ENCODE measurements at regions not wholly inside any gene's neighbourhood (a gene's known extent, or its start where the extent isn't known, plus 50 kb on each side); places are given as distances from the start of the nearest gene placed in this dataset.

DNA sequence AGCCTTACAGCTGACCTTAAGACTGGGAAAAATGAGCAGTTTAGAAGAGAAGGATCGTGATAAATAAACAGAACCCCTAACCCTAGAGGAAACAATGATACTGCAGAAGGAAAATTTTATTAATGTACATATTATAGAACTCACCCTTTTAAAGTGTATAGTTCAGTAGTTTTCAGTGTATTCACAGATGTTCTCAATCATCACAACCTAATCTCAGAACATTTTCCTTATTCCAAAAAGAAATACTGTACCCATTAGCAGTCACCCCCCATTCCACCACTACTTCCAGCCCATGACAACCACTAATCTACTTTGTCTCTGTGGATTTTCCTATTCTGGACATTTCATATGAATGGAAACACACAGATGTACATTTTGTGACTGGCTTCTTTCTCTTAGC is 90.2 kb upstream of the AGTR1 start:
- no peak overlapping the region for H3K27ac ChIP-seq
- no peak overlapping the region for H3K4me3 ChIP-seq
- H3K27me3 ChIP-seq: no peaks in the 10 kb centered on the region
- intact Hi-C loops (cut with DNase I): no loop called here
- TF ChIP-seq POLR2AphosphoS5 (IDR thresholded peaks at IDR 0.05; ENCODE audit: insufficient read depth in 1 of 2, low read depth in 1 of 2): no peak
- no peak for TF ChIP-seq POLR2A (IDR thresholded peaks at IDR 0.05)
- TF ChIP-seq, protein P1, sequence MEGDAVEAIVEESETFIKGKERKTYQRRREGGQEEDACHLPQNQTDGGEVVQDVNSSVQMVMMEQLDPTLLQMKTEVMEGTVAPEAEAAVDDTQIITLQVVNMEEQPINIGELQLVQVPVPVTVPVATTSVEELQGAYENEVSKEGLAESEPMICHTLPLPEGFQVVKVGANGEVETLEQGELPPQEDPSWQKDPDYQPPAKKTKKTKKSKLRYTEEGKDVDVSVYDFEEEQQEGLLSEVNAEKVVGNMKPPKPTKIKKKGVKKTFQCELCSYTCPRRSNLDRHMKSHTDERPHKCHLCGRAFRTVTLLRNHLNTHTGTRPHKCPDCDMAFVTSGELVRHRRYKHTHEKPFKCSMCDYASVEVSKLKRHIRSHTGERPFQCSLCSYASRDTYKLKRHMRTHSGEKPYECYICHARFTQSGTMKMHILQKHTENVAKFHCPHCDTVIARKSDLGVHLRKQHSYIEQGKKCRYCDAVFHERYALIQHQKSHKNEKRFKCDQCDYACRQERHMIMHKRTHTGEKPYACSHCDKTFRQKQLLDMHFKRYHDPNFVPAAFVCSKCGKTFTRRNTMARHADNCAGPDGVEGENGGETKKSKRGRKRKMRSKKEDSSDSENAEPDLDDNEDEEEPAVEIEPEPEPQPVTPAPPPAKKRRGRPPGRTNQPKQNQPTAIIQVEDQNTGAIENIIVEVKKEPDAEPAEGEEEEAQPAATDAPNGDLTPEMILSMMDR (IDR thresholded peaks at IDR 0.05): no peak
- no peak for DNase-seq (ENCODE audit: extremely low spot score in 2 of 2)
- no peaks in the 10 kb centered on the region for H3K4me1 ChIP-seq
- no peaks in the 10 kb centered on the region for H3K36me3 ChIP-seq
- H3K9me3 ChIP-seq: no peaks in the 10 kb centered on the region

DNA sequence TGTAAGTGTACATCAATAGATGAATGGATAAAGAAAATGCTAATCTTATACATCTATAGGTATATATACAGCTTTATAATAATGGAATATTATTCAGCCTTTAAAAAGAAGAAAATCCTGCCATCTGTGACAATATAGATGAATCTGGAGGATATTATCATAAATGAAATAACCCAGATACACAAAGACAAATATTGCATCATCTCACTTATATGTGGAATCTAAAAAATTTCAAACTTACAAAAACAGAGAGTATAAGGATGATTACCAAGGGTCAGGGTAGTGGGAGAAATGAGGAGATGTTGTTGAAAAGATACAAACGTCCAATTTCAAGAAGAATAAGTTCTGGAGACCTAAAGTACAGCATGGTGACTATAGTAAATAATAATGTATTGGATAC is 85.4 kb upstream of the AGTR1 start:
- Histone ChIP-seq H3K4me3 (no peak overlapping the region), H3K27me3 (no peaks in the 10 kb centered on the region), H3K9me3 (no peaks in the 10 kb centered on the region), H3K4me1 (no peaks in the 10 kb centered on the region), H3K36me3 (no peaks in the 10 kb centered on the region), H3K27ac (no peak overlapping the region)
- no peak for DNase-seq (ENCODE audit: extremely low spot score in 2 of 2)
- TF ChIP-seq POLR2AphosphoS5 (IDR thresholded peaks at IDR 0.05; ENCODE audit: insufficient read depth in 1 of 2, low read depth in 1 of 2): no peak
- intact Hi-C loops (cut with DNase I): no loop called here

DNA sequence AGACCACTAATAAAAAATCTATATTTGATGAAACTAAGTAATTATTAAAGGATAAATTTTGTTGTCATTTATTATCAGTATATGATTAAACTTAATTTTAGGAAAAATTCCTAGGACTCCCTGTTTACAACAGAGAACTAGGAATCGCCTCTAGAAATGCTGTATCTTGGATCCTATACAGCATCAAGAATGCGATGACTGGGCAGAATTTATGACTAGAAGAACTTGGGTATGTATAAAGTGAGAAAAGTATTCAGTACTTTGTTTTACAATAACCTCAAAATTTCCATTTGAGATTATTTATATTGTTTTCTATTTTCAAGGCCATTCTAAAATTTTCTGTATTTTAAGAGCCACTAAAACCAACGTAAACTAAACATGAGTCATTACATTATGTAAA is 82.3 kb upstream of the AGTR1 start:
- TF ChIP-seq POLR2A (IDR thresholded peaks at IDR 0.05): no peak
- no peak for TF ChIP-seq POLR2AphosphoS5 (IDR thresholded peaks at IDR 0.05; ENCODE audit: insufficient read depth in 1 of 2, low read depth in 1 of 2)
- TF ChIP-seq, protein P1 (IDR thresholded peaks at IDR 0.05): no peak
- intact Hi-C loops (cut with DNase I): no loop called here
- no peak for DNase-seq (ENCODE audit: extremely low spot score in 2 of 2)
- no peak overlapping the region for H3K4me3 ChIP-seq
- no peaks in the 10 kb centered on the region for H3K27me3 ChIP-seq
- no peaks in the 10 kb centered on the region for H3K36me3 ChIP-seq
- H3K9me3 ChIP-seq: no peaks in the 10 kb centered on the region
- no peak overlapping the region for H3K27ac ChIP-seq
- no peaks in the 10 kb centered on the region for H3K4me1 ChIP-seq

DNA sequence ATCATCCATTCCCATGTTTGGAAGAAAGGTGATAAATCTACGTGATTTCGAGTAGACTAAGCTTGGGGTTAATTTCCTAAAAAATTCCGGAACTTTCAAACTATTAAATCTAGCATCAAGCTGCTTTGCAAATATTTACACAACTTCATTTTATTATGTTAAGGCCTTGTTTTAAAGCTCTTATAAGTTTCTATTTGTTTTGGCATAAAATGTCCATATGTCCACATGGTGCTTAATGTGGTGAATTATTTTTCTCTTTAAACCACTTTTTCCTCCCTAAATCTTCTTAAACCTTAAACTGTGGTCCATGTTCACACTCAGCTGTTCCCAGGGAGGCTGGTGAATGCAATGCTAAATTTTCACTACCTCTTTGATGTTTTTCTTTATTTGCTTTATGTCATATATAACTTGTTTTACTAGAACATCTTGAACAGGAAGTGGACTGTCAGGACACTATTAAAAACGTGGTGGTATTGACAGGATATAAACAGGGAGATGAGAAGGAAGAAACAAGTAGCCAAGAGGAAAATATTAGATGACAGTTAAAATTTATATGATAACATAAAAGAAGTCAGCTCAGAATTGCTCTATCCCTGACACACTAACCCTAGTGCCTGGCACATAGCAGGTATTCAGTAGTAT is 72.5 kb upstream of the AGTR1 start:
- H3K36me3 ChIP-seq: no peaks in the 10 kb centered on the region
- no peak overlapping the region for H3K27ac ChIP-seq
- H3K4me3 ChIP-seq: no peak overlapping the region
- no peaks in the 10 kb centered on the region for H3K9me3 ChIP-seq
- DNase-seq (ENCODE audit: extremely low spot score in 2 of 2): no peak
- TF ChIP-seq, protein P1 (IDR thresholded peaks at IDR 0.05): no peak
- no peak for TF ChIP-seq POLR2AphosphoS5 (IDR thresholded peaks at IDR 0.05; ENCODE audit: insufficient read depth in 1 of 2, low read depth in 1 of 2)
- no peak for TF ChIP-seq POLR2A (IDR thresholded peaks at IDR 0.05)
- intact Hi-C loops (cut with DNase I): no loop called here
- no peaks in the 10 kb centered on the region for H3K4me1 ChIP-seq
- H3K27me3 ChIP-seq: no peaks in the 10 kb centered on the region

DNA sequence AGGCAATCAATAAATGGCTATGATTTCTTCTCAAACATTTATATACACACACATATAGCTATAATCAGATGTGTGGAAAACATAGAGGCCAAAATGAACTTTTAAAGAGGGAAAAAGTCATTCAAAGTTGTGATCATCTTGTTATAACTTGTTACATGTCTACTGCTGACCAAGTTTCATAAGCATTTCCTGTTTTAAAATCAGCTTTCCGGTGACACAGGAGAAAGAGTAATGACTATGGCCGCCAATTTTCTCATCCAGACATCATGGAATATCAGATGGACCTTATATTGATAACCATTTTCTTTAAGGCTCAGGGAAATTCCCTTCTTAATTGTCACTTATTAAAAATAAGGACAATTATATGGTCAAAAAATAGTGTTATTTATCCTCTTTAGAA is 71.7 kb upstream of the AGTR1 start:
- H3K27ac ChIP-seq: no peak overlapping the region
- H3K36me3 ChIP-seq: no peaks in the 10 kb centered on the region
- no peaks in the 10 kb centered on the region for H3K27me3 ChIP-seq
- H3K4me1 ChIP-seq: no peaks in the 10 kb centered on the region
- no peak for DNase-seq (ENCODE audit: extremely low spot score in 2 of 2)
- no peaks in the 10 kb centered on the region for H3K9me3 ChIP-seq
- intact Hi-C loops (cut with DNase I): no loop called here
- no peak for TF ChIP-seq POLR2AphosphoS5 (IDR thresholded peaks at IDR 0.05; ENCODE audit: insufficient read depth in 1 of 2, low read depth in 1 of 2)
- no peak for TF ChIP-seq POLR2A (IDR thresholded peaks at IDR 0.05)
- TF ChIP-seq, protein P1 (IDR thresholded peaks at IDR 0.05): no peak
- H3K4me3 ChIP-seq: no peak overlapping the region
